ENCODE measurements at regions not wholly inside any gene's neighbourhood (a gene's known extent, or its start where the extent isn't known, plus 50 kb on each side); places are given as distances from the start of the nearest gene placed in this dataset.

GRCh38 chr13:74074723-74075122, 59.5 kb downstream of the KLF12 start:
- Mint-ChIP-seq H3K4me3 (no peak overlapping the region), H3K36me3 (ENCODE audit: low read depth) (peaks cover 24% of the 10 kb centered on the region), H3K4me1 (ENCODE audit: low read depth) (peaks cover 64% of the 10 kb centered on the region), H3K27me3 (no peaks in the 10 kb centered on the region), H3K9me3 (peaks cover 3% of the 10 kb centered on the region), H3K27ac (no peak overlapping the region)
- ChIA-PET CTCF (interaction anchor here (0.9 to 1.3 kb wide), 2 partner anchors 13 to 48 kb away, joined by 3 to 5 read pairs; no protein-coding TSS in a partner anchor), POLR2A (interaction anchor here (0.7 kb wide), 1 partner anchor 244 kb away, joined by 3 read pairs; no protein-coding TSS in a partner anchor)
- intact Hi-C loops (cut with micrococcal nuclease): no loop called here
- TF ChIP-seq CTCF (IDR thresholded peaks at IDR 0.05): no peak
- no peak for DNase-seq
- no peak for ATAC-seq

GRCh38 chr13:74073274-74073673, 60.9 kb downstream of the KLF12 start:
- peaks cover 23% of the 10 kb centered on the region for H3K36me3 Mint-ChIP-seq (ENCODE audit: low read depth)
- TF ChIP-seq CTCF (IDR thresholded peaks at IDR 0.05): no peak
- ChIA-PET CTCF (interaction anchor here (1.4 kb wide), 1 partner anchor 14 kb away, joined by 4 read pairs; no protein-coding TSS in a partner anchor), POLR2A (no interaction called here)
- H3K4me3 Mint-ChIP-seq: no peak overlapping the region
- peaks cover 3% of the 10 kb centered on the region for H3K9me3 Mint-ChIP-seq
- DNase-seq (no peak), ATAC-seq (no peak)
- H3K27me3 Mint-ChIP-seq: no peaks in the 10 kb centered on the region
- intact Hi-C loops (cut with micrococcal nuclease): no loop called here
- H3K4me1 Mint-ChIP-seq (ENCODE audit: low read depth): peaks cover 67% of the 10 kb centered on the region
- H3K27ac Mint-ChIP-seq: no peak overlapping the region

- intact Hi-C loops (cut with micrococcal nuclease): no loop called here
- peak; percentile 25 for ATAC-seq
- peaks cover 3% of the 10 kb centered on the region for H3K9me3 Mint-ChIP-seq
- no peak for DNase-seq
- no peak for TF ChIP-seq CTCF (IDR thresholded peaks at IDR 0.05)
- peak overlapping the region; percentile 83 for H3K27ac Mint-ChIP-seq
- H3K36me3 Mint-ChIP-seq (ENCODE audit: low read depth): peaks cover 23% of the 10 kb centered on the region
- peaks cover 67% of the 10 kb centered on the region for H3K4me1 Mint-ChIP-seq (ENCODE audit: low read depth)
- peak overlapping the region; percentile 51 for H3K4me3 Mint-ChIP-seq
- ChIA-PET CTCF (interaction anchor here (0.7 to 1.1 kb wide), 2 partner anchors 29 to 31 kb away, joined by 3 read pairs; no protein-coding TSS in a partner anchor), POLR2A (interaction anchor here (0.6 kb wide), 1 partner anchor 24 kb away, joined by 3 read pairs; no protein-coding TSS in a partner anchor)
- no peaks in the 10 kb centered on the region for H3K27me3 Mint-ChIP-seq
These were observed 63.7 kb downstream of the KLF12 start for GRCh38 chr13:74070513-74070912.

GRCh38 chr13:74070065-74070464, 64.1 kb downstream of the KLF12 start:
- H3K4me3 Mint-ChIP-seq: peak overlapping the region; percentile 51
- ATAC-seq (peak; percentile 77), DNase-seq (peak; percentile 30)
- H3K4me1 Mint-ChIP-seq (ENCODE audit: low read depth): peaks cover 66% of the 10 kb centered on the region
- peaks cover 3% of the 10 kb centered on the region for H3K9me3 Mint-ChIP-seq
- intact Hi-C loops (cut with micrococcal nuclease): no loop called here
- no peaks in the 10 kb centered on the region for H3K27me3 Mint-ChIP-seq
- ChIA-PET CTCF (interaction anchor here (0.7 to 1.1 kb wide), 2 partner anchors 29 to 31 kb away, joined by 3 read pairs; no protein-coding TSS in a partner anchor), POLR2A (no interaction called here)
- TF ChIP-seq CTCF (IDR thresholded peaks at IDR 0.05): no peak
- H3K27ac Mint-ChIP-seq: peak overlapping the region; percentile 83
- peaks cover 23% of the 10 kb centered on the region for H3K36me3 Mint-ChIP-seq (ENCODE audit: low read depth)

GRCh38 chr13:74068471-74068870, 65.7 kb downstream of the KLF12 start:
- no peak for TF ChIP-seq CTCF (IDR thresholded peaks at IDR 0.05)
- DNase-seq: peak; percentile 62
- Mint-ChIP-seq H3K27me3 (no peaks in the 10 kb centered on the region), H3K36me3 (ENCODE audit: low read depth) (peaks cover 23% of the 10 kb centered on the region), H3K9me3 (peaks cover 3% of the 10 kb centered on the region), H3K27ac (peak overlapping the region; percentile 35), H3K4me3 (no peak overlapping the region), H3K4me1 (ENCODE audit: low read depth) (peaks cover 67% of the 10 kb centered on the region)
- ChIA-PET POLR2A (interaction anchor here (1.8 kb wide), 1 partner anchor 13 kb away, joined by 6 read pairs; no protein-coding TSS in a partner anchor), CTCF (interaction anchor here (0.9 to 2.0 kb wide), 4 partner anchors 13 to 216 kb away, joined by 3 to 5 read pairs (median 3); partner anchors contain the start of gene KLF12)
- ATAC-seq: peak; percentile 59
- intact Hi-C loops (cut with micrococcal nuclease): no loop called here
